ENCODE measurements at regions not wholly inside any gene's neighbourhood (a gene's known extent, or its start where the extent isn't known, plus 50 kb on each side); places are given as distances from the start of the nearest gene placed in this dataset.
"Not testable (repeated sequence)": the region's sequence is repeated elsewhere in the genome, so short reads cannot be mapped to it uniquely, and the experiment has no call there.

GRCh38 chr21:21851657-21852056, 853.4 kb downstream of the NCAM2 start:
- no peak for DNase-seq
- TF ChIP-seq GATA1 (IDR thresholded peaks at IDR 0.05; ENCODE audit: low read depth, low read length) (no peak), POLR2A (IDR thresholded peaks at IDR 0.05; ENCODE audit: low read length) (no peak)

GRCh38 chr21:21858502-21859334, 860.5 kb downstream of the NCAM2 start:
- no peak for TF ChIP-seq POLR2A (IDR thresholded peaks at IDR 0.05; ENCODE audit: low read length)
- no peak for TF ChIP-seq GATA1 (IDR thresholded peaks at IDR 0.05; ENCODE audit: low read depth, low read length)
- DNase-seq, result no peak

GRCh38 chr21:21860888-21861287, 862.7 kb downstream of the NCAM2 start:
- no peak for DNase-seq
- TF ChIP-seq POLR2A (IDR thresholded peaks at IDR 0.05; ENCODE audit: low read length) (no peak), GATA1 (IDR thresholded peaks at IDR 0.05; ENCODE audit: low read depth, low read length) (no peak)

- DNase-seq, result no peak
- no peak for TF ChIP-seq GATA1 (IDR thresholded peaks at IDR 0.05; ENCODE audit: low read depth, low read length)
- no peak for TF ChIP-seq POLR2A (IDR thresholded peaks at IDR 0.05; ENCODE audit: low read length)
These were observed 866.2 kb downstream of the NCAM2 start for GRCh38 chr21:21864321-21864840.

GRCh38 chr21:21897275-21897883, 899.2 kb downstream of the NCAM2 start:
- DNase-seq, result no peak
- TF ChIP-seq GATA1 (IDR thresholded peaks at IDR 0.05; ENCODE audit: low read depth, low read length) (no peak), POLR2A (IDR thresholded peaks at IDR 0.05; ENCODE audit: low read length) (no peak)

- TF ChIP-seq POLR2A (IDR thresholded peaks at IDR 0.05; ENCODE audit: low read length) (no peak), GATA1 (IDR thresholded peaks at IDR 0.05; ENCODE audit: low read depth, low read length) (no peak)
- DNase-seq, result no peak
These were observed 900.6 kb downstream of the NCAM2 start for GRCh38 chr21:21898801-21899200.

- DNase-seq, result not testable (repeated sequence)
These were observed 904.2 kb downstream of the NCAM2 start for GRCh38 chr21:21902416-21902815.

- TF ChIP-seq POLR2A (IDR thresholded peaks at IDR 0.05; ENCODE audit: low read length) (no peak), GATA1 (IDR thresholded peaks at IDR 0.05; ENCODE audit: low read depth, low read length) (no peak)
- no peak for DNase-seq
These were observed 909.1 kb downstream of the NCAM2 start for GRCh38 chr21:21907271-21907670.

GRCh38 chr21:21915816-21916215, 917.6 kb downstream of the NCAM2 start:
- no peak for DNase-seq
- TF ChIP-seq GATA1 (IDR thresholded peaks at IDR 0.05; ENCODE audit: low read depth, low read length) (no peak), POLR2A (IDR thresholded peaks at IDR 0.05; ENCODE audit: low read length) (no peak)

GRCh38 chr21:21921410-21922232, 923.4 kb downstream of the NCAM2 start:
- DNase-seq, result peak in 1 of 2 experiments; percentile 0
- TF ChIP-seq GATA1 (IDR thresholded peaks at IDR 0.05; ENCODE audit: low read depth, low read length) (no peak), POLR2A (IDR thresholded peaks at IDR 0.05; ENCODE audit: low read length) (no peak)

GRCh38 chr21:21929226-21929625, 931.0 kb downstream of the NCAM2 start:
- no peak for DNase-seq
- TF ChIP-seq POLR2A (IDR thresholded peaks at IDR 0.05; ENCODE audit: low read length) (no peak), GATA1 (IDR thresholded peaks at IDR 0.05; ENCODE audit: low read depth, low read length) (no peak)

- TF ChIP-seq GATA1 (IDR thresholded peaks at IDR 0.05; ENCODE audit: low read depth, low read length) (no peak), POLR2A (IDR thresholded peaks at IDR 0.05; ENCODE audit: low read length) (no peak)
These were observed 931.6 kb downstream of the NCAM2 start for GRCh38 chr21:21929789-21930188.

GRCh38 chr21:21952566-21952965, 954.4 kb downstream of the NCAM2 start:
- TF ChIP-seq POLR2A (IDR thresholded peaks at IDR 0.05; ENCODE audit: low read length) (no peak), GATA1 (IDR thresholded peaks at IDR 0.05; ENCODE audit: low read depth, low read length) (no peak)
- no peak for DNase-seq

More at GRCh38 chr21:21929789-21930188, 931.6 kb downstream of the NCAM2 start:
- DNase-seq, result no peak

- DNase-seq, result no peak
- TF ChIP-seq GATA1 (IDR thresholded peaks at IDR 0.05; ENCODE audit: low read depth, low read length) (no peak), POLR2A (IDR thresholded peaks at IDR 0.05; ENCODE audit: low read length) (no peak)
These were observed 957.0 kb downstream of the NCAM2 start for GRCh38 chr21:21955204-21955603.
